A673 (cell line): ENCODE measurements at regions not wholly inside any gene's neighbourhood (a gene's known extent, or its start where the extent isn't known, plus 50 kb on each side); places are given as distances from the start of the nearest gene placed in this dataset.

Experiments used
- BruUV-seq: library from RNA; stranded (reverse); fragments of 400-500 nt; replicated peaks from 2 replicates; lab custom pipeline; 2021; lab: Mats Ljungman, UMichigan
- CTCF ChIA-PET: fragments of 300-600 bp; sonication (Branson Sonifier 250); formaldehyde crosslinking; loops from one replicate; lab custom pipeline; 2022; ENCODE audit warnings: antibody characterized with exemption; lab: Charles Lee
- POLR2A ChIA-PET: fragments of 300-600 bp; sonication (Branson Sonifier 250); formaldehyde crosslinking; loops from one replicate; lab custom pipeline; 2022; ENCODE audit warnings: antibody characterized with exemption; ENCODE audit not compliant: low non-redundant PET; lab: Charles Lee
- DNase-seq: peaks from one replicate; pipeline ENCODE4 v3.0.0-alpha.2; 2015; ENCODE audit warnings: low spot score
- H3K27ac ChIP-seq: fragments of 200-600 bp; sonication (generic); 2 replicates; pipeline ENCODE4 v1.5.1; 2016; ENCODE audit warnings: mixed run types, low read depth, mild to moderate bottlenecking, mixed read lengths, antibody characterized with exemption, low read length; ENCODE audit not compliant: poor library complexity, severe bottlenecking
- H3K27me3 ChIP-seq: fragments of 200-600 bp; sonication (generic); replicated peaks from 2 replicates; pipeline ENCODE4 v1.6.1; 2017; ENCODE audit warnings: mixed run types, low read depth, mild to moderate bottlenecking, mixed read lengths, antibody characterized with exemption, low read length; ENCODE audit not compliant: insufficient read depth, poor library complexity
- H3K36me3 ChIP-seq: fragments of 200-600 bp; sonication (generic); 2 replicates; pipeline ENCODE4 v1.6.1; 2016; ENCODE audit warnings: mixed run types, mild to moderate bottlenecking, mixed read lengths, antibody characterized with exemption, low read length; ENCODE audit not compliant: insufficient read depth, poor library complexity, severe bottlenecking
- H3K4me1 ChIP-seq: fragments of 200-600 bp; sonication (generic); 2 replicates; pipeline ENCODE4 v1.6.1; 2017; ENCODE audit warnings: mixed run types, mild to moderate bottlenecking, mixed read lengths, antibody characterized with exemption, low read length; ENCODE audit not compliant: insufficient read depth, poor library complexity, severe bottlenecking
- H3K4me3 ChIP-seq: fragments of 200-600 bp; sonication (generic); 2 replicates; pipeline ENCODE4 v1.5.1; 2016; ENCODE audit warnings: low read depth, mixed run types, mild to moderate bottlenecking, mixed read lengths, low read length; ENCODE audit not compliant: poor library complexity, severe bottlenecking
- H3K9me3 ChIP-seq: fragments of 200-600 bp; sonication (generic); 2 replicates; pipeline ENCODE4 v1.6.1; 2016; ENCODE audit warnings: mixed run types, low read depth, mild to moderate bottlenecking, mixed read lengths, antibody characterized with exemption, low read length; ENCODE audit not compliant: poor library complexity, severe bottlenecking
- EZH2 ChIP-seq: fragments of 200-600 bp; sonication (generic); IDR thresholded peaks from 2 replicates; pipeline ENCODE4 v1.6.1; 2017; ENCODE audit warnings: borderline replicate concordance, low read depth, mild to moderate bottlenecking, mixed read lengths, antibody characterized with exemption, low read length; ENCODE audit not compliant: poor library complexity, severe bottlenecking
- intact Hi-C: fragments of 100-400 bp; cut with micrococcal nuclease; formaldehyde crosslinking; loops from one replicate; pipeline ENCODE4 v1.10.0; 2022; ENCODE audit not compliant: unreplicated experiment
- TF ChIP-seq, protein P1 (sequence below): fragments of 300-800, 200-600 bp; sonication (generic); conservative IDR thresholded peaks from 2 replicates; pipeline ENCODE4 v1.5.1; 2017; ENCODE audit warnings: low read depth, mild to moderate bottlenecking, antibody characterized with exemption, low read length, moderate library complexity, mixed read lengths

DNA sequence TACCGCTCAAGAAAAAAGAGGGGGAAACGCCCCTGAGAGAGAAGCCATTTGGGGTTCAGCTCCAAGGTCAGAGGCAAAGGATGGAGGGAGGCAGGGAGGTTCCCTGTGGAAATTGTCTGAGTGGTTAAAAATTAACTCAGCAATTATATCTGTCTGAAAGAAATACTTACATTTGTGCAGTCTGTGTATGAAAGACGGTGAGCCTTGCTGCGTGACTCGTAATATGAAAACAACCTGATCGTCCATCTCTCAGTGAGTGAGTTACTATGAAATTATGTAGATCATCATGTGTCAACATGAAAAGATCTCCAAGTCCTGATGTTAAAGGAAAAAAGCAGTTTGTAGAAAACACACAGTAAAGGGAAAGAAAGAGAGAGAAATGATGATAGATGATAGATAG lies 67.2 kb upstream of the FAM204A start:
- no peak for DNase-seq
- Histone ChIP-seq H3K27ac (no peak overlapping the region), H3K4me3 (no peak overlapping the region), H3K4me1 (no peaks in the 10 kb centered on the region), H3K27me3 (peaks cover 21% of the 10 kb centered on the region), H3K36me3 (no peaks in the 10 kb centered on the region), H3K9me3 (no peaks in the 10 kb centered on the region)
- intact Hi-C loops, result no loop called here
- POLR2A ChIA-PET, result no interaction called here
- BruUV-seq, result no TSS peak
- CTCF ChIA-PET, result no interaction called here
- TF ChIP-seq EZH2, result no peak
- TF ChIP-seq, protein P1, sequence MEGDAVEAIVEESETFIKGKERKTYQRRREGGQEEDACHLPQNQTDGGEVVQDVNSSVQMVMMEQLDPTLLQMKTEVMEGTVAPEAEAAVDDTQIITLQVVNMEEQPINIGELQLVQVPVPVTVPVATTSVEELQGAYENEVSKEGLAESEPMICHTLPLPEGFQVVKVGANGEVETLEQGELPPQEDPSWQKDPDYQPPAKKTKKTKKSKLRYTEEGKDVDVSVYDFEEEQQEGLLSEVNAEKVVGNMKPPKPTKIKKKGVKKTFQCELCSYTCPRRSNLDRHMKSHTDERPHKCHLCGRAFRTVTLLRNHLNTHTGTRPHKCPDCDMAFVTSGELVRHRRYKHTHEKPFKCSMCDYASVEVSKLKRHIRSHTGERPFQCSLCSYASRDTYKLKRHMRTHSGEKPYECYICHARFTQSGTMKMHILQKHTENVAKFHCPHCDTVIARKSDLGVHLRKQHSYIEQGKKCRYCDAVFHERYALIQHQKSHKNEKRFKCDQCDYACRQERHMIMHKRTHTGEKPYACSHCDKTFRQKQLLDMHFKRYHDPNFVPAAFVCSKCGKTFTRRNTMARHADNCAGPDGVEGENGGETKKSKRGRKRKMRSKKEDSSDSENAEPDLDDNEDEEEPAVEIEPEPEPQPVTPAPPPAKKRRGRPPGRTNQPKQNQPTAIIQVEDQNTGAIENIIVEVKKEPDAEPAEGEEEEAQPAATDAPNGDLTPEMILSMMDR, result no peak

DNA sequence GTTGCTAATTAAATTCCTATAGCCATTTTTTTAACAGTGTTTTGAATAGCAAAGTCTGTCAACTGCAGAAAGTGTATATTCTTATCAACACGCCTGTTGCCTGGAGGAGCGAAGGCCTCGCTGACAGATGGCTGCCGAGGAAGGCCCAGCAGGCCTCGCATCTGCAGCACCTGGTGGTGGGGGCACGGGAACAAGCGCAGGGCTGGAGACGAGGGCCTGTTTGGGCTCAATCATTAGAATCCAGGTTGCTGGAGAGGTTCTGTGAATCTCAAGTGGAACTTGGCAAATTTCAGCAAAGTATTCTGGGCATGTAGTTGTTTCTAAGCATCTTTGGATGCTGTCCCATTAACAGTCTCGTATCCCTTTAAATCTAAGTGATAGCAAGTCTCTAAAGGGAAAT lies 66.1 kb upstream of the FAM204A start:
- DNase-seq, result no peak
- ChIA-PET POLR2A (no interaction called here), CTCF (no interaction called here)
- Histone ChIP-seq H3K36me3 (no peaks in the 10 kb centered on the region), H3K27ac (no peak overlapping the region), H3K4me3 (no peak overlapping the region), H3K9me3 (no peaks in the 10 kb centered on the region), H3K4me1 (no peaks in the 10 kb centered on the region), H3K27me3 (peaks cover 12% of the 10 kb centered on the region)
- intact Hi-C loops, result no loop called here
- TF ChIP-seq, protein P1, result no peak
- BruUV-seq, result no TSS peak

DNA sequence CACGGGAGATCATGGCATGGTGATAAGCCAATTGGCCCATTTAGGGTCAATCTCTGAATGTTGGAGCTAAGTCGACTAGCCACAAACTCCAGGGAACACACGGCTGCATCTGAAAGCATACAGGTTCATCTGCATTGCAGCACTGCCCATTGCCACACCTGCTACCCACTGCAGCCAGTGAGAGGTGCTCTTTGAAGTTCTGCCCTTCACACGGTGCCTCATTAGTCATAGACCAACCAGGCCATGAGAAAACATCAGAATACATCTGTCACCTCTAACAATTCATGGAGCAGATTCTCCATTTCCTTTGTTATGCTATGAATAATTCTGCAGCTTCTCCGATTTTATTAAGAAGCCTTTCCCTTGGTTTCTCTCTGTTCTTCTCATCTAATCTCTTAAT lies 65.7 kb upstream of the FAM204A start:
- DNase-seq, result no peak

More for the DNA sequence above, 65.7 kb upstream of the FAM204A start:
- ChIA-PET POLR2A (no interaction called here), CTCF (no interaction called here)
- TF ChIP-seq EZH2, result no peak
- TF ChIP-seq, protein P1, result no peak
- peaks cover 11% of the 10 kb centered on the region for H3K27me3 ChIP-seq
- BruUV-seq, result no TSS peak
- intact Hi-C loops, result no loop called here
- H3K9me3 ChIP-seq, result no peaks in the 10 kb centered on the region
- no peaks in the 10 kb centered on the region for H3K4me1 ChIP-seq
- H3K27ac ChIP-seq, result no peak overlapping the region
- no peaks in the 10 kb centered on the region for H3K36me3 ChIP-seq
- no peak overlapping the region for H3K4me3 ChIP-seq
